Cardiac muscle cell (in vitro differentiated cells and primary cell): ENCODE measurements at regions not wholly inside any gene's neighbourhood (a gene's known extent, or its start where the extent isn't known, plus 50 kb on each side); places are given as distances from the start of the nearest gene placed in this dataset.
A peak's percentile ranks its signal among the peaks of the same experiment; 100 is the strongest.

ENCODE experiments used
- DNase-seq, 2 donors: peaks; one replicate each; pipeline versions ENCODE4 v3.0.0 to v3.0.0-alpha.2; 2010 to 2017; ENCODE audit warnings: low read depth in 1 of 2, low spot score in 1 of 2
- H3K27ac ChIP-seq: fragments of 200-600 bp; sonication (generic); 2 replicates; pipeline ENCODE4 v1.5.1; 2016
- H3K27me3 ChIP-seq: fragments of 200-600 bp; sonication (generic); 2 replicates; pipeline ENCODE4 v1.6.0; 2016; ENCODE audit warnings: control low read depth
- H3K36me3 ChIP-seq: fragments of 200-600 bp; sonication (generic); 2 replicates; pipeline ENCODE4 v1.5.1; 2016; ENCODE audit warnings: control low read depth
- H3K4me1 ChIP-seq: fragments of 200-600 bp; sonication (generic); 2 replicates; pipeline ENCODE4 v1.8.1; 2017; ENCODE audit warnings: low read depth, mild to moderate bottlenecking, mixed run types
- H3K4me3 ChIP-seq: fragments of 200-600 bp; sonication (generic); 2 replicates; pipeline ENCODE4 v1.5.1; 2016; ENCODE audit warnings: mild to moderate bottlenecking
- H3K9me3 ChIP-seq: fragments of 200-600 bp; sonication (generic); 2 replicates; pipeline ENCODE4 v1.5.1; 2017; ENCODE audit warnings: low read depth, mild to moderate bottlenecking, control low read depth
- TF ChIP-seq, protein P1 (sequence below): IDR thresholded peaks from 2 replicates; pipeline ENCODE4 v1.5.1; 2012; ENCODE audit warnings: low read depth, mild to moderate bottlenecking, low read length

DNA sequence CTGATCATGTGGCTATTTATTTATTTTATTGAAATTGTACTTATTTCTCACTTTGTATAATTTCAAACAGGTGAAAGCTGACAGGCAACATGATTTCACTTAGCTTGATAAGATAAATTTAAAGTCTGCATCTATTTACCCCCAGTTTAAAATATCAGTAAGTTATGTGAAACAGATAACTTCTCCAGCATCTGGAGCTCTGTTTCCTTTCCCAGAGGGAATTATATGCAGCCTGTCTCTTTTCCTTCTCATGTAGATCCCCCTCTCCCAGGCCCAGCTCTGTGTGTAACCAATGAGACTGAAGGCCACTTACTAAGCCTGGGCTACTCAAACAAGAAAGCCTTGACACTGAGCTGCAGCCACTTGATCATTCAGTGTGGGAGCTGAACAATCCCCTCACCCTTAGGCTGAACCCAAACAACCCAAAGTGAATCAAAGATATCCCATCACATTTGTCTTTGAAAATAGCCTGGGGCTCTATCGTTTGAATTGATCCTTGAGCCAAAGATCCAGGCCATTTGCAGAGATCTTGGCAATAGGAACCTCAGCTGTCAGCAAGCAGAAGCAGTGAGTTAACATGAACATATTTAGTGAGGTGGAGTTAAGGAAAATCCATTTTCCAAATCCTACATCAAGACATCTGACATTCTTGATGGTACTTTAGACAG is 383.9 kb downstream of the TGFB2 start:
- Histone ChIP-seq H3K4me3 (no peak overlapping the region), H3K4me1 (peaks cover 31% of the 10 kb centered on the region), H3K9me3 (no peaks in the 10 kb centered on the region), H3K36me3 (no peaks in the 10 kb centered on the region), H3K27me3 (no peaks in the 10 kb centered on the region), H3K27ac (peak overlapping the region; percentile 79)
- DNase-seq, result peak in 1 of 2 donors; percentile 74
- TF ChIP-seq, protein P1, sequence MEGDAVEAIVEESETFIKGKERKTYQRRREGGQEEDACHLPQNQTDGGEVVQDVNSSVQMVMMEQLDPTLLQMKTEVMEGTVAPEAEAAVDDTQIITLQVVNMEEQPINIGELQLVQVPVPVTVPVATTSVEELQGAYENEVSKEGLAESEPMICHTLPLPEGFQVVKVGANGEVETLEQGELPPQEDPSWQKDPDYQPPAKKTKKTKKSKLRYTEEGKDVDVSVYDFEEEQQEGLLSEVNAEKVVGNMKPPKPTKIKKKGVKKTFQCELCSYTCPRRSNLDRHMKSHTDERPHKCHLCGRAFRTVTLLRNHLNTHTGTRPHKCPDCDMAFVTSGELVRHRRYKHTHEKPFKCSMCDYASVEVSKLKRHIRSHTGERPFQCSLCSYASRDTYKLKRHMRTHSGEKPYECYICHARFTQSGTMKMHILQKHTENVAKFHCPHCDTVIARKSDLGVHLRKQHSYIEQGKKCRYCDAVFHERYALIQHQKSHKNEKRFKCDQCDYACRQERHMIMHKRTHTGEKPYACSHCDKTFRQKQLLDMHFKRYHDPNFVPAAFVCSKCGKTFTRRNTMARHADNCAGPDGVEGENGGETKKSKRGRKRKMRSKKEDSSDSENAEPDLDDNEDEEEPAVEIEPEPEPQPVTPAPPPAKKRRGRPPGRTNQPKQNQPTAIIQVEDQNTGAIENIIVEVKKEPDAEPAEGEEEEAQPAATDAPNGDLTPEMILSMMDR, result no peak

DNA sequence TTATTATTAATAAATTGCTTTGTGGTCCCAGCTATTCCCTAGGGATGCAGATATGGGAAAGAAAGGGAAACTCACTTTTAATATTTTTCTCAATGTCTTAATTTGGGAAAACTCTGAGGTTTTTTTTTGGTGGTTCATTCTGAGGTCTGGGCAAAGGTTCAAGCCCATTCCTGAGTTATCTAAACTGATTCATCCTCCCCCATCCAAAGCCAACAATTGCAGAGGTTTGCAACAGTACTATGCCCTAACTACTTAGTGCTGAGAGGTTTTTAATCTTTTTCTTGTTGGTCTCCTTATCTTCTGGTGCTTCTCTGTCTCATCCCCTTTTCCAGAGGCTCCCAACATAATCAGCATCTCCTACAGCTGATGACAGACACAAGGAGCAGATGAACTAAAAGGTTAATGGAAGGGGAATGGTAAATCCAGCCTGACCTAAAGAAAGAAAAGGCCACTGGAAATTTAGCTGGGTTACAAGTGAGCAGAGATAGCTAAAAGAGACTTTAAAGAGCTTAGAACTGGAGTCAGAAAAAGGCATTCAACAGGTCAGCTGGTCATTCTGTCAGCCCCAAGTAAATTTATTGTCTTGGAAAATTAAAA is 390.4 kb downstream of the TGFB2 start:
- Histone ChIP-seq H3K27me3 (no peaks in the 10 kb centered on the region), H3K9me3 (no peaks in the 10 kb centered on the region), H3K36me3 (no peaks in the 10 kb centered on the region), H3K4me1 (peaks cover 33% of the 10 kb centered on the region), H3K27ac (peak overlapping the region; percentile 77), H3K4me3 (no peak overlapping the region)
- peak; percentile 77 to 95 for DNase-seq
- TF ChIP-seq, protein P1, result no peak

DNA sequence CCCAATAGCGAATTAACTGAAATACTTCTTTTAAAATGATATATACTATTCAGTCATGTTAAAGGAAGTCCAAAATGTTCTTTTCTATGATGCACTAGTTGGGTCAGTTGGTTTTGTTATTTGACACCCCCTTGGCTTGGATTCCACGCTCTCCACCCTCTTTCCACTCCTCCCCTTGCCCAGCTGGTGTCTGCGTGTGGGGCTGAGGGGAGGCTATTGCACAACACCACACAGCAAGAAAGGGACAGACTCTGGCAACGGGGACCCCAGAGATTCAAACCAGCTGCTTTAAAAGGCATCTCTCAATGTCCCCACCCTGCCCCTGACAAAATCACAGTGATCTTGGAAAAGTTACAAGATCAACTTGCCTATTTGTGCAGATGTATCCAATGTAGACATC is 394.3 kb downstream of the TGFB2 start:
- Histone ChIP-seq H3K36me3 (no peaks in the 10 kb centered on the region), H3K27me3 (no peaks in the 10 kb centered on the region), H3K4me3 (no peak overlapping the region), H3K27ac (no peak overlapping the region), H3K9me3 (no peaks in the 10 kb centered on the region), H3K4me1 (peaks cover 27% of the 10 kb centered on the region)
- DNase-seq, result peak in 1 of 2 donors; percentile 76
- TF ChIP-seq, protein P1, result no peak

DNA sequence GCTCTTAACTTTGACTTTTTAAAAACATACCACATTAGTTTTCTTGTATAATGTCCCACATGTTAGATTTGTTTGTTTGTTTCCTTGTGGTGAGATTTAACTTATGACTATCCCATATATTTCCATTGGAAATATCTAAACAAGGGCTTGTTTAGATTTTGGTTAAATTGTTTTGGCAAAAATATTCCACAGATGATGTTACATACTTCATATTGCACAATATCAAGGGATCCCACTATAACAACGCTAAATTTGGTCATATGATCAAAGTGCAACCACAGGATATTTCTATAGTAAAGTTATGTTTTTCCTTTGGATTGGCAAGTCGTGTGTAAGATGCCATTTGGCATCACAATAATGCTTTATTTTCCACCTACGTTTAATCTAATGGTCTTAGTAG is 396.7 kb downstream of the TGFB2 start:
- H3K36me3 ChIP-seq, result no peaks in the 10 kb centered on the region
- H3K27me3 ChIP-seq, result no peaks in the 10 kb centered on the region
- TF ChIP-seq, protein P1, result no peak
- no peak overlapping the region for H3K4me3 ChIP-seq
- no peak for DNase-seq
- H3K27ac ChIP-seq, result no peak overlapping the region
- no peaks in the 10 kb centered on the region for H3K9me3 ChIP-seq
- H3K4me1 ChIP-seq, result peaks cover 3% of the 10 kb centered on the region

DNA sequence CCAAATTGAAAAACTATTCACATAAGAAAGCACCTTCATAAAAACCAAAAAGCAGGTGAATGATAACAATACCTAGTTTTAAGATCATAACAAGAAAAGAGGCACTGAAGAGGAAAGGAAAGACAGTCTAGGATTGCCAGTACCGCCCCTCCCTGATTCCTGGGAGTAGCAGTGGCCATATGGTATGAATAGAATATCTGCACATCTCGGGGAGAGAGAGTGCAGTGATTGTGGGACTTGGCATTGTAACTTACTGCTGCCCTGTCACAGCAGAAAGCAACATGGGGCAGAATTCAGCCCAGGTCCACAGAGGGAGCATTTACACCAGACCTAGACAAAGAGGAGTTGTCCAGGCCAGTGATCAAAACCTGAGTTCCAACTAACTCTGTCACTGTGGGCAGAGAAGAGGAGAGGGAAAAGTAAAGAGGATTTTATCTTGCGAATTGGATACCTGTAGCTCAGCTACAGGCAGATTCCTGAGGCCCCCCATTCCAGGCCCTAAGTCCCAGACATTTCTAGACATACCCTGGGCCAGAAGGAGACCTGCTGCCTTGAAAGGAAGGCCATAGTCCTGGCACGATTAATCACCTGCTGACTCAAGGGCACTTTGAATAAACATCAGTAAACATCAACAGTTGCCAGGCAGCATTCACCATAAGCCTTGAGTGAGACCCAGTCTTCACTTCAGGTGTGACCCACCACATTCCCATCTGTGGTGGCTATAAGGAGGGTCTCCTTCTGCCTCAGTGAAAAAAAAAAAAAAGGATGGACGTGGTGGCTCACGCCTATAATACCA is 397.5 kb downstream of the TGFB2 start:
- Histone ChIP-seq H3K27me3 (no peaks in the 10 kb centered on the region), H3K27ac (no peak overlapping the region), H3K4me1 (no peaks in the 10 kb centered on the region), H3K9me3 (no peaks in the 10 kb centered on the region), H3K4me3 (no peak overlapping the region), H3K36me3 (no peaks in the 10 kb centered on the region)
- TF ChIP-seq, protein P1, result no peak
- DNase-seq, result no peak
